H1 (cell line): ENCODE measurements at regions not wholly inside any gene's neighbourhood (a gene's known extent, or its start where the extent isn't known, plus 50 kb on each side); places are given as distances from the start of the nearest gene placed in this dataset.

ENCODE experiments used
- CTCF ChIA-PET: fragments of 300-600 bp; sonication (Branson Sonifier 250); formaldehyde crosslinking; loops from one replicate; lab custom pipeline; 2021; ENCODE audit not compliant: partially characterized antibody; lab: Charles Lee
- POLR2A ChIA-PET: fragments of 300-600 bp; sonication (Branson Sonifier 250); formaldehyde crosslinking; loops from one replicate; lab custom pipeline; 2021; ENCODE audit warnings: inconsistent platforms; ENCODE audit not compliant: partially characterized antibody; lab: Charles Lee
- DNase-seq, 2 experiments: peaks; one replicate each; pipeline versions ENCODE4 v3.0.0 to v3.0.0-alpha.2; 2010 to 2022; ENCODE audit warnings: low spot score in 2 of 2, low read depth in 1 of 2, mixed read lengths in 1 of 2
- FAIRE-seq: peaks from 2 replicates; lab custom pipeline; 2011; peaks lifted over from hg19 to GRCh38; lab: Jason Lieb, UNC
- H2AFZ ChIP-seq: 2 replicates; pipeline ENCODE4 v1.8.1; 2012; ENCODE audit warnings: low read length, inconsistent platforms
- H2AK5ac ChIP-seq: 2 replicates; pipeline ENCODE4 v1.6.1; 2013; ENCODE audit warnings: low read depth, low read length
- H2BK120ac ChIP-seq: replicated peaks from 2 replicates; pipeline ENCODE3; 2013; ENCODE audit warnings: low read depth, low read length, inconsistent platforms
- H2BK12ac ChIP-seq: 2 replicates; pipeline ENCODE4 v1.6.1; 2013; ENCODE audit warnings: low read depth, low read length
- H2BK15ac ChIP-seq: 2 replicates; pipeline ENCODE4 v1.6.1; 2013; ENCODE audit warnings: low read length
- H2BK20ac ChIP-seq: 2 replicates; pipeline ENCODE4 v1.6.1; 2013; ENCODE audit warnings: low read length
- H2BK5ac ChIP-seq: 2 replicates; pipeline ENCODE4 v1.6.1; 2013; ENCODE audit warnings: low read depth, low read length
- H3K14ac ChIP-seq: 2 replicates; pipeline ENCODE4 v1.6.1; 2013; ENCODE audit warnings: inconsistent platforms; ENCODE audit not compliant: insufficient read length
- H3K18ac ChIP-seq: 2 replicates; pipeline ENCODE4 v1.6.1; 2013; ENCODE audit warnings: low read length; ENCODE audit errors: extremely low read depth
- H3K23ac ChIP-seq: 2 replicates; pipeline ENCODE4 v1.6.1; 2013; ENCODE audit warnings: inconsistent platforms; ENCODE audit not compliant: insufficient read length
- H3K23me2 ChIP-seq: 2 replicates; pipeline ENCODE4 v1.6.1; 2013; ENCODE audit warnings: low read depth, low read length
- H3K27ac ChIP-seq: 2 replicates; pipeline ENCODE4 v1.6.1; 2011; ENCODE audit warnings: low read depth, low read length, inconsistent platforms
- H3K27me3 ChIP-seq, 4 experiments: replicated peaks in 1 of 4; 1 replicate in 1 of 4; 2 replicates in 3 of 4; pipeline versions ENCODE4 v1.6.1 to v1.8.1; 2011 to 2013; ENCODE audit warnings: low read length in 3 of 4, mild to moderate bottlenecking in 3 of 4, inconsistent platforms in 2 of 4, mixed read lengths in 2 of 4, moderate library complexity in 1 of 4; ENCODE audit not compliant: control insufficient read depth in 3 of 4, insufficient read depth in 3 of 4; ENCODE audit errors: extremely low read depth in 1 of 4
- H3K36me3 ChIP-seq, 4 experiments: 2 replicates each; pipeline versions ENCODE4 v1.6.1 to v1.8.1; 2011 to 2013; ENCODE audit warnings: mild to moderate bottlenecking in 4 of 4, low read length in 3 of 4, moderate library complexity in 2 of 4, control low read depth in 1 of 4, inconsistent platforms in 1 of 4; ENCODE audit not compliant: insufficient read depth in 4 of 4, control insufficient read depth in 2 of 4
- H3K4ac ChIP-seq: replicated peaks from 2 replicates; pipeline ENCODE3; 2013; ENCODE audit warnings: low read length, low read depth, mixed read lengths, inconsistent platforms; ENCODE audit not compliant: insufficient read length
- H3K4me1 ChIP-seq, 4 experiments: replicated peaks in 1 of 4; 1 replicate in 1 of 4; 2 replicates in 3 of 4; pipeline versions ENCODE4 v1.6.1 to v1.8.1; 2011 to 2013; ENCODE audit warnings: low read length in 3 of 4, inconsistent platforms in 2 of 4, mixed read lengths in 1 of 4; ENCODE audit not compliant: insufficient read depth in 4 of 4, control insufficient read depth in 3 of 4
- H3K4me2 ChIP-seq, 2 experiments: 2 replicates each; pipeline versions ENCODE4 v1.6.1 to v1.8.1; 2011 to 2013; ENCODE audit warnings: low read depth in 2 of 2, low read length in 2 of 2, control low read depth in 1 of 2, inconsistent platforms in 1 of 2, mild to moderate bottlenecking in 1 of 2; ENCODE audit not compliant: insufficient read depth in 1 of 2
- H3K4me3 ChIP-seq, 4 experiments: fragments of 200-600, 300-600 bp in 1 of 4; sonication (generic), shearing (Covaris generic), sonication (Bioruptor Twin) in 1 of 4; 2 replicates each; pipeline versions ENCODE4 v1.5.1 to v1.8.1; 2011 to 2016; ENCODE audit warnings: low read length in 4 of 4, low read depth in 3 of 4, control low read depth in 2 of 4, inconsistent platforms in 2 of 4, mild to moderate bottlenecking in 2 of 4, mixed read lengths in 1 of 4, moderate library complexity in 1 of 4; ENCODE audit not compliant: insufficient read depth in 2 of 4; ENCODE audit errors: extremely low read depth in 1 of 4
- H3K56ac ChIP-seq: replicated peaks from 2 replicates; pipeline ENCODE3; 2013; ENCODE audit warnings: low read depth, mild to moderate bottlenecking, mixed read lengths, low read length, inconsistent platforms; ENCODE audit not compliant: insufficient read length
- H3K79me1 ChIP-seq: 2 replicates; pipeline ENCODE4 v1.6.1; 2013; ENCODE audit warnings: low read depth, low read length, control low read depth
- H3K79me2 ChIP-seq, 2 experiments: 2 replicates each; pipeline versions ENCODE4 v1.6.1 to v1.8.1; 2012 to 2013; ENCODE audit warnings: low read length in 2 of 2, mild to moderate bottlenecking in 2 of 2, inconsistent platforms in 1 of 2; ENCODE audit not compliant: insufficient read depth in 2 of 2, control insufficient read depth in 1 of 2
- H3K9ac ChIP-seq, 4 experiments: replicated peaks in 1 of 4; 1 replicate in 1 of 4; 2 replicates in 3 of 4; pipeline versions ENCODE4 v1.6.1 to v1.8.1; 2011 to 2013; ENCODE audit warnings: low read depth in 3 of 4, low read length in 3 of 4, control low read depth in 2 of 4, mild to moderate bottlenecking in 2 of 4, moderate library complexity in 2 of 4, inconsistent platforms in 1 of 4; ENCODE audit errors: extremely low read depth in 1 of 4
- H3K9me3 ChIP-seq, 2 experiments: 2 replicates each; pipeline versions ENCODE4 v1.6.1 to v1.8.1; 2012 to 2013; ENCODE audit warnings: mild to moderate bottlenecking in 2 of 2, moderate library complexity in 2 of 2, control low read depth in 1 of 2, inconsistent platforms in 1 of 2, low read depth in 1 of 2, low read length in 1 of 2, mixed read lengths in 1 of 2; ENCODE audit not compliant: insufficient read depth in 2 of 2
- H4K20me1 ChIP-seq, 2 experiments: replicated peaks in 1 of 2; 2 replicates each; pipeline versions ENCODE3 to v1.8.1; 2011 to 2013; ENCODE audit warnings: inconsistent platforms in 2 of 2, low read length in 2 of 2, mild to moderate bottlenecking in 1 of 2; ENCODE audit not compliant: insufficient read depth in 2 of 2, control insufficient read depth in 1 of 2
- H4K5ac ChIP-seq: 2 replicates; pipeline ENCODE4 v1.6.1; 2013; ENCODE audit warnings: low read length, low read depth, mixed read lengths, inconsistent platforms; ENCODE audit not compliant: insufficient read length
- H4K8ac ChIP-seq: 2 replicates; pipeline ENCODE4 v1.8.0; 2013; ENCODE audit warnings: mild to moderate bottlenecking, moderate library complexity, low read length, inconsistent platforms; ENCODE audit not compliant: insufficient read depth; ENCODE audit errors: extremely low read depth
- H4K91ac ChIP-seq: replicated peaks from 2 replicates; pipeline ENCODE3; 2013; ENCODE audit warnings: low read length, mixed read lengths, inconsistent platforms; ENCODE audit not compliant: insufficient read length
- ATF2 ChIP-seq: IDR thresholded peaks from 2 replicates; pipeline ENCODE4 v1.6.1; 2012; ENCODE audit warnings: low read length, inconsistent platforms
- BCL11A ChIP-seq, 2 experiments: IDR thresholded peaks; one replicate each; pipeline ENCODE4 v1.6.1; 2011; ENCODE audit warnings: low read depth in 2 of 2, low read length in 2 of 2, mild to moderate bottlenecking in 2 of 2
- CHD1 ChIP-seq: IDR thresholded peaks from 2 replicates; pipeline ENCODE4 v1.6.1; 2012; ENCODE audit warnings: low read depth, low read length, improper control_type of control experiment
- CHD2 ChIP-seq: IDR thresholded peaks from 2 replicates; pipeline ENCODE4 v1.6.1; 2012; ENCODE audit warnings: low read length, improper control_type of control experiment
- CTBP2 ChIP-seq: IDR thresholded peaks from 2 replicates; pipeline ENCODE4 v1.7.0; 2011; ENCODE audit warnings: borderline replicate concordance, mild to moderate bottlenecking, moderate library complexity, mixed read lengths, low read length; ENCODE audit not compliant: insufficient read depth, insufficient read length
- FOSL1 ChIP-seq: IDR thresholded peaks from 2 replicates; pipeline ENCODE4 v1.6.1; 2011; ENCODE audit warnings: mild to moderate bottlenecking, low read depth, low read length, moderate library complexity; ENCODE audit not compliant: insufficient read depth
- GABPA ChIP-seq: IDR thresholded peaks from 2 replicates; pipeline ENCODE4 v1.6.1; 2011; ENCODE audit warnings: mild to moderate bottlenecking, low read length, moderate library complexity, borderline replicate concordance; ENCODE audit not compliant: insufficient read depth
- GTF2F1 ChIP-seq: IDR thresholded peaks from 2 replicates; pipeline ENCODE4 v1.6.1; 2012; ENCODE audit warnings: low read depth, low read length, improper control_type of control experiment, borderline replicate concordance
- JUN ChIP-seq: IDR thresholded peaks from 2 replicates; pipeline ENCODE4 v1.6.1; 2011; ENCODE audit warnings: low read depth, mild to moderate bottlenecking, improper control_type of control experiment, low read length
- SP1 ChIP-seq: IDR thresholded peaks from 2 replicates; pipeline ENCODE4 v1.6.1; 2011; ENCODE audit warnings: low read depth, low read length
- YY1 ChIP-seq: IDR thresholded peaks from 2 replicates; pipeline ENCODE4 v1.6.1; 2011; ENCODE audit warnings: low read depth, mild to moderate bottlenecking, low read length
- ZNF274 ChIP-seq: IDR thresholded peaks from 2 replicates; pipeline ENCODE4 v1.7.0; 2012; ENCODE audit warnings: low read length, borderline replicate concordance; ENCODE audit errors: extremely low read depth
- WGBS, 2 experiments: shearing (Covaris generic) in 1 of 2; methylation state at CpG; one replicate each; pipeline versions ENCODE4 v1.1.6 to v1.1.7; 2013 to 2015; ENCODE audit warnings: low lambda C conversion rate in 2 of 2, mixed read lengths in 2 of 2, inconsistent platforms in 1 of 2, low coverage in 1 of 2, missing lambda C conversion rate in 1 of 2; ENCODE audit not compliant: insufficient replicate concordance in 2 of 2, insufficient coverage in 1 of 2, insufficient read length in 1 of 2; ENCODE audit errors: extremely low coverage in 1 of 2, missing lambda C conversion rate in 1 of 2; 5-methylcytosine and 5-hydroxymethylcytosine counted together

DNA sequence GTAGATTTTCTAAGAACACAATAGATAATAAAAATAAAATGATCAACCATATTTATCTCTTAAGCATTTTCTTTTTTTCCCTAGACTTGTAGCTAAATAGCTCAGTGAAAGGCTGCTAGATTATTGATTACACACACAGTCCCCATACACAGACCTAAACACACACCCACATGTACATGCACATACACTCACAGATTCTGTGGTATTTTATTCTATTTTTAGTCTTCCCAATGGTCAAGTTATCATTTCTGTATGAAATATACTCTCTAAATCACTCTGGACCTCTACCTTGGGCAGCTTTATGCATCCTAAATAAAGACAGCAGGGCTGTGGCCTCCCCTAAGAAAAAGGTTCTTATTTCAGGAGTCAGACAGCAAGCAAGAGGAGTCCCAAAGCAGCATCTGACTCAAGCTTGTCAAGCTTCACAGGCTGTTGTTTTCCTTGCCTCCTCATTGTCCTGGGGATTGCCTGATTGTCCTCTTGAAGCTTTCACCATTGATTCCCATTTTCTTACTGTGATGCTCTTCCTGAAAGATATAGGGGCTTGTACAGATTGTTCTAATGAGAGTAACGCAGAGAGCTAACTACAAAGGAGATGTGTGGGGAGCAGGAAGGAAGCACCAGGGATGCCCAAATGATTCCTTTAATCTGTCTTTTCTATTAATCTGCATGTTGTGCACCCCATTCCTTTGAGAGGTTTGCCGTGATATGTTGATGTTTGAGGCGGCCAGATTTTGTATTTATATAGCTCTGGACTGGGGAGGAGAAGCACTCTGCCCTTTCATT is 986.5 kb downstream of the PCDH17 start:
- H3K27ac ChIP-seq, result no peak overlapping the region
- peaks cover 0 to 11% (median 2%) of the 10 kb centered on the region in 4 experiments; a peak in 3 of 7 replicates for H3K4me1 ChIP-seq
- H2BK15ac ChIP-seq, result no peak overlapping the region
- peak overlapping the region; percentile 15; the same call in 1 of the 2 replicates for H2AFZ ChIP-seq
- CTCF ChIA-PET, result interaction anchor here (0.6 to 1.5 kb wide), 2 partner anchors 9 to 13 kb away, joined by 3 to 4 read pairs; no protein-coding TSS in a partner anchor
- no peaks in the 10 kb centered on the region for H3K9me3 ChIP-seq
- no peak overlapping the region for H3K18ac ChIP-seq
- H3K56ac ChIP-seq, result no peak overlapping the region
- POLR2A ChIA-PET, result no interaction called here
- H2BK120ac ChIP-seq, result no peak overlapping the region
- H4K8ac ChIP-seq, result no peak overlapping the region
- H3K4ac ChIP-seq, result no peak overlapping the region
- no peak for DNase-seq
- no peaks in the 10 kb centered on the region for H3K27me3 ChIP-seq
- H2BK12ac ChIP-seq, result no peak overlapping the region
- no peak overlapping the region for H4K91ac ChIP-seq
- H3K79me1 ChIP-seq, result no peaks in the 10 kb centered on the region
- no peak overlapping the region for H2BK20ac ChIP-seq
- H3K4me2 ChIP-seq, result no peak overlapping the region
- no peak overlapping the region for H3K23ac ChIP-seq
- H3K4me3 ChIP-seq, result no peak overlapping the region
- no peak overlapping the region for H2AK5ac ChIP-seq
- 83% methylated on average over 3 of the region's 3 CpGs; no CpG with 5 or more reads in 1 of the 2 experiments for WGBS, 2 experiments
- no peaks in the 10 kb centered on the region for H4K20me1 ChIP-seq
- no peaks in the 10 kb centered on the region for H3K79me2 ChIP-seq
- no peaks in the 10 kb centered on the region for H3K36me3 ChIP-seq
- no peak overlapping the region for H3K14ac ChIP-seq
- no peak overlapping the region for H4K5ac ChIP-seq
- H3K23me2 ChIP-seq, result no peaks in the 10 kb centered on the region
- no peak for FAIRE-seq
- H3K9ac ChIP-seq, result no peak overlapping the region
- H2BK5ac ChIP-seq, result no peak overlapping the region
- no peak for TF ChIP-seq GTF2F1
- no peak for TF ChIP-seq FOSL1
- no peak for TF ChIP-seq ATF2
- no peak for TF ChIP-seq CHD2
- TF ChIP-seq CTBP2, result no peak
- TF ChIP-seq BCL11A (IDR thresholded peaks at IDR 0.05; ENCODE audit: low read depth in 2 of 2, low read length in 2 of 2), result no peak
- no peak for TF ChIP-seq SP1
- TF ChIP-seq YY1, result no peak
- TF ChIP-seq GABPA, result no peak
- no peak for TF ChIP-seq ZNF274
- TF ChIP-seq CHD1, result no peak
- TF ChIP-seq JUN, result no peak
